NT2/D1 (cell line): ENCODE measurements at regions not wholly inside any gene's neighbourhood (a gene's known extent, or its start where the extent isn't known, plus 50 kb on each side); places are given as distances from the start of the nearest gene placed in this dataset.

Experiments used
- SUZ12 ChIP-seq: IDR thresholded peaks from 2 replicates; pipeline ENCODE4 v1.6.1; 2011; ENCODE audit not compliant: insufficient read length, insufficient read depth; ENCODE audit errors: extremely low read depth
- ZNF274 ChIP-seq: IDR thresholded peaks from 2 replicates; pipeline ENCODE4 v1.6.1; 2011; ENCODE audit warnings: mild to moderate bottlenecking, low read depth, low read length

DNA sequence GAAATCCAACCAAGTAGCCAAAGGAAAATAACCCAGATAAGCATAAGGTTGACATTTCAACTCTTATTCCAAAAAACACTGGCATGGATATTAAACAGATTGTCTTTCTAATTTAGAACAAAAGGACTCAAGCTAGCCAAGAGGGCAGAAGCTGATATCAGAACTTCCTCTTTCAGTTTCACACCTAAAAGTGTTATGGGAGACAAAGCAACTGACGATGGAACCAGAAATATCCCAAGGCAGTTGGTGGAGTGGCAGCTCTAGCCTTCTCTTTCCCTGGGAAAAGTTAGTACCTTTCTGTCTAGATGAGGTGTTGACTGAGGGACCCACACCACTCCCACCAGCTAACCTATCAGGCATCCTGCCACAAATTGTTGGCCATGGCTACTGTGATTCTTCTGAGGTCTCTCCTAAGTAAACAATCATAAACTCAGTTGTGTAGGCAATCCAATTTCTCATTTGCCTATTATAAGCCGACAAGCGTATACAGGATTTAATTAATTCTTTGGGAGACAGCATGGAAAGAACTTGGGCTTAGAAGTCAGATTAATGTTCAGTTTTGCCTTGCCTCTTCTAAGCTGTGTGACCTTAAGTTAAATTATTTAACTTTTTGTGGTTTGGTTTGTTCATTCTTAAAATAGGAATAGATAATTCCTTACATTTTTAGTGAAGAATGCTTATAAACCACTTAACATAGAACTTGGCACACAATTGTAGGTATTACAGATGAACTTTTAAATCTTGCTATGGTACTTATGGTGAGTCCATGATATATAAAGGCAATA lies 110.9 kb upstream of the ADAMTSL1 start:
- TF ChIP-seq SUZ12 (no peak), ZNF274 (no peak)
